ENCODE measurements at regions not wholly inside any gene's neighbourhood (a gene's known extent, or its start where the extent isn't known, plus 50 kb on each side); places are given as distances from the start of the nearest gene placed in this dataset.

- Histone ChIP-seq H3K4me1 (ENCODE audit: insufficient read depth, poor library complexity, severe bottlenecking) (no peaks in the 10 kb centered on the region), H3K9me3 (ENCODE audit: severe bottlenecking) (no peaks in the 10 kb centered on the region), H3K27ac (ENCODE audit: poor library complexity, severe bottlenecking) (no peak overlapping the region), H3K4me3 (ENCODE audit: severe bottlenecking) (no peak overlapping the region), H3K36me3 (ENCODE audit: low read depth) (no peaks in the 10 kb centered on the region), H3K27me3 (ENCODE audit: insufficient read depth, poor library complexity, severe bottlenecking) (no peaks in the 10 kb centered on the region)
- DNase-seq (ENCODE audit: low spot score) = no peak
- TF ChIP-seq CTCF (IDR thresholded peaks at IDR 0.05; ENCODE audit: poor library complexity, severe bottlenecking) = no peak
- ATAC-seq (ENCODE audit: low read depth) = no peak
Measured at GRCh38 chr4:11139871-11140270, 288.8 kb downstream of the HS3ST1 start.

- TF ChIP-seq CTCF (IDR thresholded peaks at IDR 0.05; ENCODE audit: poor library complexity, severe bottlenecking) = no peak
- no peak for ATAC-seq (ENCODE audit: low read depth)
- no peak overlapping the region for H3K4me3 ChIP-seq (ENCODE audit: severe bottlenecking)
- H3K9me3 ChIP-seq (ENCODE audit: severe bottlenecking) = no peaks in the 10 kb centered on the region
- no peak for DNase-seq (ENCODE audit: low spot score)
- H3K27ac ChIP-seq (ENCODE audit: poor library complexity, severe bottlenecking) = no peak overlapping the region
- H3K4me1 ChIP-seq (ENCODE audit: insufficient read depth, poor library complexity, severe bottlenecking) = no peaks in the 10 kb centered on the region
- no peaks in the 10 kb centered on the region for H3K36me3 ChIP-seq (ENCODE audit: low read depth)
- H3K27me3 ChIP-seq (ENCODE audit: insufficient read depth, poor library complexity, severe bottlenecking) = no peaks in the 10 kb centered on the region
Measured at GRCh38 chr4:11138964-11139363, 289.7 kb downstream of the HS3ST1 start.

- Histone ChIP-seq H3K4me3 (ENCODE audit: severe bottlenecking) (no peak overlapping the region), H3K9me3 (ENCODE audit: severe bottlenecking) (no peaks in the 10 kb centered on the region), H3K36me3 (ENCODE audit: low read depth) (no peaks in the 10 kb centered on the region), H3K27me3 (ENCODE audit: insufficient read depth, poor library complexity, severe bottlenecking) (no peaks in the 10 kb centered on the region), H3K27ac (ENCODE audit: poor library complexity, severe bottlenecking) (no peak overlapping the region), H3K4me1 (ENCODE audit: insufficient read depth, poor library complexity, severe bottlenecking) (no peaks in the 10 kb centered on the region)
- no peak for TF ChIP-seq CTCF (IDR thresholded peaks at IDR 0.05; ENCODE audit: poor library complexity, severe bottlenecking)
- DNase-seq (ENCODE audit: low spot score) (no peak), ATAC-seq (ENCODE audit: low read depth) (no peak)
Measured at GRCh38 chr4:11134705-11135104, 294.0 kb downstream of the HS3ST1 start.

GRCh38 chr4:11133868-11134267 lies 294.8 kb downstream of the HS3ST1 start:
- Histone ChIP-seq H3K4me3 (ENCODE audit: severe bottlenecking) (no peak overlapping the region), H3K36me3 (ENCODE audit: low read depth) (no peaks in the 10 kb centered on the region), H3K4me1 (ENCODE audit: insufficient read depth, poor library complexity, severe bottlenecking) (no peaks in the 10 kb centered on the region), H3K9me3 (ENCODE audit: severe bottlenecking) (no peaks in the 10 kb centered on the region), H3K27me3 (ENCODE audit: insufficient read depth, poor library complexity, severe bottlenecking) (no peaks in the 10 kb centered on the region), H3K27ac (ENCODE audit: poor library complexity, severe bottlenecking) (no peak overlapping the region)
- ATAC-seq (ENCODE audit: low read depth) = no peak
- DNase-seq (ENCODE audit: low spot score) = no peak
- no peak for TF ChIP-seq CTCF (IDR thresholded peaks at IDR 0.05; ENCODE audit: poor library complexity, severe bottlenecking)

- no peaks in the 10 kb centered on the region for H3K27me3 ChIP-seq (ENCODE audit: insufficient read depth, poor library complexity, severe bottlenecking)
- ATAC-seq (ENCODE audit: low read depth) (no peak), DNase-seq (ENCODE audit: low spot score) (no peak)
- H3K36me3 ChIP-seq (ENCODE audit: low read depth) = no peaks in the 10 kb centered on the region
- no peak overlapping the region for H3K4me3 ChIP-seq (ENCODE audit: severe bottlenecking)
- no peak overlapping the region for H3K27ac ChIP-seq (ENCODE audit: poor library complexity, severe bottlenecking)
- H3K4me1 ChIP-seq (ENCODE audit: insufficient read depth, poor library complexity, severe bottlenecking) = no peaks in the 10 kb centered on the region
- TF ChIP-seq CTCF (IDR thresholded peaks at IDR 0.05; ENCODE audit: poor library complexity, severe bottlenecking) = no peak
- H3K9me3 ChIP-seq (ENCODE audit: severe bottlenecking) = no peaks in the 10 kb centered on the region
Measured at GRCh38 chr4:11132478-11132877, 296.2 kb downstream of the HS3ST1 start.

Data from RWPE2 (cell line).